Stimulated activated CD4-positive, alpha-beta T cell treated with anti-CD3 and anti-CD28 coated beads, Interleukin-12 subunit alpha, Interleukin-12 subunit beta, amount 100 ng/mL, for 4 hours (primary cell): ENCODE measurements at regions not wholly inside any gene's neighbourhood (a gene's known extent, or its start where the extent isn't known, plus 50 kb on each side); places are given as distances from the start of the nearest gene placed in this dataset.

ENCODE experiments used
- DNase-seq: peaks from one replicate; pipeline ENCODE4 v3.0.0-alpha.2; 2020

- no peak for DNase-seq
Observed at GRCh38 chr4:138686106-138686835, 329.3 kb upstream of the NOCT start.

- DNase-seq: no peak
Observed at GRCh38 chr4:138685316-138685715, 330.3 kb upstream of the NOCT start.

- DNase-seq: peak; percentile 69
Observed at GRCh38 chr4:138680989-138681604, 334.5 kb upstream of the NOCT start.

GRCh38 chr4:138680256-138680655 is 335.3 kb upstream of the NOCT start:
- no peak for DNase-seq

- no peak for DNase-seq
Observed at GRCh38 chr4:138678985-138679746, 336.4 kb upstream of the NOCT start.

- no peak for DNase-seq
Observed at GRCh38 chr4:138677748-138678147, 337.8 kb upstream of the NOCT start.

GRCh38 chr4:138677212-138677611 is 338.4 kb upstream of the NOCT start:
- DNase-seq: no peak

GRCh38 chr4:138675685-138676084 is 339.9 kb upstream of the NOCT start:
- DNase-seq: no peak

- DNase-seq: no peak
Observed at GRCh38 chr4:138674209-138674608, 341.4 kb upstream of the NOCT start.

- no peak for DNase-seq
Observed at GRCh38 chr4:138673053-138673452, 342.5 kb upstream of the NOCT start.

GRCh38 chr4:138672393-138672976 is 343.1 kb upstream of the NOCT start:
- no peak for DNase-seq

- DNase-seq: no peak
Observed at GRCh38 chr4:138671606-138672084, 343.9 kb upstream of the NOCT start.

GRCh38 chr4:138671106-138671505 is 344.5 kb upstream of the NOCT start:
- DNase-seq: no peak

- DNase-seq: no peak
Observed at GRCh38 chr4:138670681-138671080, 344.9 kb upstream of the NOCT start.

- DNase-seq: no peak
Observed at GRCh38 chr4:138669479-138670315, 345.9 kb upstream of the NOCT start.

- no peak for DNase-seq
Observed at GRCh38 chr4:138668309-138668708, 347.3 kb upstream of the NOCT start.

GRCh38 chr4:138666366-138666765 is 349.2 kb upstream of the NOCT start:
- DNase-seq: no peak

GRCh38 chr4:138665851-138666250 is 349.7 kb upstream of the NOCT start:
- no peak for DNase-seq

GRCh38 chr4:138663883-138664282 is 351.7 kb upstream of the NOCT start:
- no peak for DNase-seq

- DNase-seq: no peak
Observed at GRCh38 chr4:138659812-138660316, 355.7 kb upstream of the NOCT start.

- DNase-seq: no peak
Observed at GRCh38 chr4:138659037-138659811, 356.4 kb upstream of the NOCT start.
